Coronary artery (tissue), 2 donors: ENCODE measurements at regions not wholly inside any gene's neighbourhood (a gene's known extent, or its start where the extent isn't known, plus 50 kb on each side); places are given as distances from the start of the nearest gene placed in this dataset.

Source experiments
- DNase-seq: peaks from one replicate; pipeline ENCODE4 v3.0.0-alpha.2; 2017; ENCODE audit warnings: low spot score
- H3K27ac ChIP-seq, 2 donors: fragments of 200-600 bp; sonication (generic); one replicate each; pipeline ENCODE4 v1.5.1; 2016 to 2019
- H3K4me3 ChIP-seq: fragments of 200-600 bp; sonication (generic); 2 replicates; pipeline ENCODE4 v1.5.1; 2016; ENCODE audit warnings: mild to moderate bottlenecking, moderate library complexity
- TF ChIP-seq, protein P1 (sequence below): fragments of 200-600 bp; sonication (generic); IDR thresholded peaks from one replicate; pipeline ENCODE4 v1.5.1; 2019; ENCODE audit warnings: antibody characterized with exemption

DNA sequence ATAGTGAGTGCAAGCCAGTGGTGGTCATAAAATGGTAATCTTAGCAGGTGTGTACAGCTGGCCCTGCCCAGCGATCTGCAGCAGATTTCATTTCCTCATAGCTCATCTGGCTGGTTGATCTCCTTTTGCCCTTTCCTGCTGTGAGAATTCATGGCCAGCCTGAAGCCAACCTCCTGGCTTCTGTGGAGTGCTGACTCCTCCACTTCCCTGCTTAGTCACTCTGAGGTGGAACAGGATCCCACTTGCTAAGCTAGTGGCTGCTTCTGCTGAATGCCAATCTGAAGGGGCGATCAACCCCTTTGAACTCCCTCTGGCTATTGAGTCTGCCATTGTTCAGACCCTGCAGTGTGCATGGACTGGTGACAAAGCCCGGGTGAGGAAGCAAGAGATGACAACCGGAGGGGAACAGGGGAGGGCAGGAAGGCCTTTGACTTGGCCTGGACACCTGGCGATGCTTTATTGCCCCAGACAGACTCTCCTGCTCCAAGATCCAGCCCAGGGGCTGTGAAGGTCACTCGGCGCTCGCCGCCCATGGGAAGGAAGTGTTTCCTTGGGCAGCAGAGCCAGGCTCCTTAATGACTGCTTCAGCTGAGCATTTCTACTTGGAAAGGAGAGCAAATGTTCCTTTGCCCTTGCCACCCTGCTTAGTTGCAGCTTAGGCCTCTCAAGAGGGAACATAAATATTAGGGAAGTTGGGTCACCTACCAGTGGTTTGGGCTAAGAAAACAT lies 341.1 kb downstream of the ZSWIM6 start:
- TF ChIP-seq, protein P1, sequence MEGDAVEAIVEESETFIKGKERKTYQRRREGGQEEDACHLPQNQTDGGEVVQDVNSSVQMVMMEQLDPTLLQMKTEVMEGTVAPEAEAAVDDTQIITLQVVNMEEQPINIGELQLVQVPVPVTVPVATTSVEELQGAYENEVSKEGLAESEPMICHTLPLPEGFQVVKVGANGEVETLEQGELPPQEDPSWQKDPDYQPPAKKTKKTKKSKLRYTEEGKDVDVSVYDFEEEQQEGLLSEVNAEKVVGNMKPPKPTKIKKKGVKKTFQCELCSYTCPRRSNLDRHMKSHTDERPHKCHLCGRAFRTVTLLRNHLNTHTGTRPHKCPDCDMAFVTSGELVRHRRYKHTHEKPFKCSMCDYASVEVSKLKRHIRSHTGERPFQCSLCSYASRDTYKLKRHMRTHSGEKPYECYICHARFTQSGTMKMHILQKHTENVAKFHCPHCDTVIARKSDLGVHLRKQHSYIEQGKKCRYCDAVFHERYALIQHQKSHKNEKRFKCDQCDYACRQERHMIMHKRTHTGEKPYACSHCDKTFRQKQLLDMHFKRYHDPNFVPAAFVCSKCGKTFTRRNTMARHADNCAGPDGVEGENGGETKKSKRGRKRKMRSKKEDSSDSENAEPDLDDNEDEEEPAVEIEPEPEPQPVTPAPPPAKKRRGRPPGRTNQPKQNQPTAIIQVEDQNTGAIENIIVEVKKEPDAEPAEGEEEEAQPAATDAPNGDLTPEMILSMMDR: no peak
- Histone ChIP-seq H3K27ac (peak overlapping the region in 1 of 2 donors; percentile 11), H3K4me3 (no peak overlapping the region)
- DNase-seq: no peak

DNA sequence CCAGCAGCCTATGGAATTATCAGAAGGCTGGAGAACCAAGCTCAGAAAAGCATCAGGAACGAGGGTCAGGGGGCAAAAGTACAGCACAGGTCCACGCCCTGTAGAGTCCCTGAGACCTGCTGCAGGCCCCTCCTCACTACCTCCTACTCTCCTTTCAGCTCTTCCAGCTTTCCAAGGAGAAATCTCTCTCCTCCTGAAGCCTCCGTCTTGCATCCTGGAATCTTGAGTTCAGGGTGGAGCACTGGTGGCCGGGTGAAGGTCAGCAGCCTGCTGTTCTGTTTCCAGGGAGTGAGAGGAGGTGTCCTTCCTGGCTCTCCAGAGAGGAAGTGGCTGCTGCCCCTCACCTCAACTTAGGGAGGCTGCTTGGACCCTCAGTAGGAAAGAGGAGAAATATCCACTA lies 342.3 kb downstream of the ZSWIM6 start:
- DNase-seq: no peak
- Histone ChIP-seq H3K27ac (no peak overlapping the region), H3K4me3 (no peak overlapping the region)
- TF ChIP-seq, protein P1: no peak

DNA sequence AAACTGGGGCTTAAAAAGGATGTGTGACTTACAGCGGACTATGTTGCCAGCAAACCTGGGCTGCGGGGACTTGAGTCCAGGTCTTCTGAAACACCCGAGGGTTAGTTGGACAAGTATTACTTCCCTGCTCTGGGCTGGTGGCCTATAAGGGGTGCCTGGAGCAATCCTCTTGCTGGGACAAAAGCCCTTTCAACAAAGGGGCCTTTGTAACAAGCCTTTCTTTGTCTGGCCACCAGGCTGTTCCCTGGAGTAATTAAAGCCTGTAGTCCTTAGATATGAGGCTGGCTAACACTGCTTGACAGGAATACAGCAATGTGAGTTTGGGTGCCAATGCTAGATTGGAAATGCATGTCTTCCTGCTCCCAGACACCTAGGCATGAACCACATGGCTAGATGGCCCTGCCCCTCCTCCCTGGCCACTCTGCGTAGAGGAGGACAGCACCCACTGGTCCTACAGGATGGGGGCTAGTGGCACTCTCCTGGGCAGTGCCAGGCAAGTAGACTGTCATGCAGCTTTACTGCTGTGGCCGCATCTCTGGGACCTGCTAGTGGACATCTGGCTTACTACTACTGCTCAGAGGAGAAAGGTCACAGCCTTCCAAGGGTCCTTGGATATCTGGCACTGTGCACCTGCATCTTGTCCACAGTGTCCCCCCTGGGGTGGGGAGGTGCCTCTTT lies 343.1 kb downstream of the ZSWIM6 start:
- DNase-seq: no peak
- Histone ChIP-seq H3K27ac (no peak overlapping the region), H3K4me3 (no peak overlapping the region)
- TF ChIP-seq, protein P1: no peak

DNA sequence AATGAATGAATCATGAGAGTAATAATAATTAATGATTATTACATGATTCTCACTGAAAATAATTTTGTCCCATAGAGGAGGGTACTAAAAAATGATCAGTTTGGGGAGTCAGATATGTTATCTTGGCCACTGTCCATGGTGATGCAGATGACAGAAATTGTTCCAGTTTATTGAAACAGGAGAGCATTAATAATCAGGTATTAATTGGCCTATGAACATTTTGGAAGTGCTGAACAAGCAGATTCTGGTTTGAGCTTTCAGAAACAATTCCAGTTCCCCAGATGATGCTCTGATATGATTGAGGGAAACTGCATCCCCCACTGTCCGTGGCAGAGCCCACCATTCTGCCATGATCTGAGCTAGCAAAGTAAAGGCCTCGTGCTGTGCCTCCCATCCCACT lies 345.2 kb downstream of the ZSWIM6 start:
- DNase-seq: no peak
- TF ChIP-seq, protein P1: no peak
- Histone ChIP-seq H3K27ac (no peak overlapping the region), H3K4me3 (no peak overlapping the region)

DNA sequence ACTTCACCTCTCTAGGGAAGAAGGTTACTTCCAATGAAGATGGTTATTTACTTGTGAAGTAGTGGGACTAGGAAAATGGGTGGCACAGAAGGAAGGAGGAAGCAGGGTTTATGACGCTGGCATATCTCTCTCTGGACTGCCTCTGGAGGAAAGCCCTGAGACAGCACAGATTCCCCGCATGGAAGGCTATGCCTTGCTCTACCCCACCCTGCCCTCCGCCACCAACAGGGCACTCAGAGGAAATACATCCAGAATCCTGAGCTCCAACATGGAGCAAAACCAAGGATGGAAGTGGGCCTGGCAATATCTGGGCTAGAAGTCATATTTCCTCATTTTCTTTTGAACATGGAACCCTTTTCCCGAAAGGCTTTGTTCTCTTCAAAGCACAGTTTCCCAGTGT lies 346.9 kb downstream of the ZSWIM6 start:
- TF ChIP-seq, protein P1: no peak
- DNase-seq: no peak
- Histone ChIP-seq H3K27ac (no peak overlapping the region), H3K4me3 (no peak overlapping the region)

DNA sequence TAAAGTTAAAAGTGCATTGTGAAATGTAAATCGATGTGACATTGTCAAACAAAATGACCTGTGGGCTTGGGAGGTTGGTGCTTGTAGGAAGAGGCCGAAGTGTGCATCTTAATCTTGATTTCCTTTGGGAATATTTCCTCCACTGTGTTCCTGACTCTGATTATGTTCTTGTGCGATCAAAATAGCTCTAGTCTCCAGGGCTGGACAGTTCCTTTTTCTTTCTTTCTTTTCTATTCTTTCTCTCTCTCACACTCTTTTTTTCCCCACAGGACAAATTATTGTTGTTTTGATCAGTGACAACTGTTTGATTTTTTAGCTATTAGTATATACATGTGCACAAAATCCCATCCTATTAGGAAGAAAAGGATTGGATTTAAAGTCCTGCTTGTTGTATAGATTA lies 347.5 kb downstream of the ZSWIM6 start:
- TF ChIP-seq, protein P1: no peak
- Histone ChIP-seq H3K4me3 (no peak overlapping the region), H3K27ac (no peak overlapping the region)
- DNase-seq: no peak

DNA sequence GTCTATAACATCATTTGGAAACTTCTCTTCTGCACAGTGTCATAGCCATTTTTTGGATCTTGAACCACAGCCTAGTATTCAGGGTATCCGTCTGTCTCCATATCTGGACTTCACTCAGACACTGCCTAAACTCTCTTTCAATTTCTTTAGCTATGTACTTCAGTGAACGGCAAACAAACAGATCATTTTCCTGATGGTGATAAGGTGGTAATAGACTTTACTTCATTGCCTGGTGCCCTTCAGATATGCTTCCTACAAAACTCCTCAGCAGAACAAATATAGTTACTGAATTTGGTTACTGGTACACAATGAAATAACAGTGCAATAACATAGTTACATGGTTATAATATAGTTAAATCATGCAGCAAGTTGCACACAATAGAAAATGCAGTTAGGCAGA lies 348.2 kb downstream of the ZSWIM6 start:
- no peak for DNase-seq
- H3K4me3 ChIP-seq: no peak overlapping the region
- TF ChIP-seq, protein P1: no peak

More for the DNA sequence above, 348.2 kb downstream of the ZSWIM6 start:
- H3K27ac ChIP-seq: no peak overlapping the region
